ENCODE measurements at regions not wholly inside any gene's neighbourhood (a gene's known extent, or its start where the extent isn't known, plus 50 kb on each side); places are given as distances from the start of the nearest gene placed in this dataset.

DNA sequence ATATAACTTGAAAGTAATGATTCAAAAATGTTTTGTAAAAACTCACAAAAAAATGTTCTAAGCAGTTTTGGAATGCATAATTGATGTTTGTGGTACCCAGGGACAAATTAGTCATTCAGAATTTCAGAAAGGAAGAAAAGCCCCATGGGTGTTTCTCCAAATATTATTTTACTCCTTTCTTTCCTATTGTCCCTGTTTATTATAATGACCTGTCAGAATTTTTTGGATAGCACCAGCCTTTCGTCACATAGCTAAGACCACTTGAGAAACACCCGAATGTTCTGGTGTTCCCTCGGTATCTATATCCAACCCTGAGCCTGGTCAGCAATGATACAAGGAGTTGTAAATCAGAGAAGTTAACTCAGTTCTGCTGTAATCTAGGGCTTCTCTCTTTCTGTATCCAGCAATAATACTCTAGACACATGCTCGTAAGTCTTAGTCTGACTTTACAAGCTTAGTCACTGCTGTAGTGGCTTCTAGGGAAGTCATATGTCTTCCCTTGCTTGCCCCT is 64.8 kb upstream of the MEOX2 start:
- Mint-ChIP-seq H3K4me1 (peaks cover 14% of the 10 kb centered on the region), H3K27me3 (ENCODE audit: low read depth, poor library complexity) (peaks cover 6% of the 10 kb centered on the region), H3K27ac (no peak overlapping the region), H3K4me3 (no peak overlapping the region), H3K9me3 (peaks cover 23% of the 10 kb centered on the region), H3K36me3 (ENCODE audit: low read depth) (peaks cover 14% of the 10 kb centered on the region)
- DNase-seq: no peak
- TF ChIP-seq, protein P1, sequence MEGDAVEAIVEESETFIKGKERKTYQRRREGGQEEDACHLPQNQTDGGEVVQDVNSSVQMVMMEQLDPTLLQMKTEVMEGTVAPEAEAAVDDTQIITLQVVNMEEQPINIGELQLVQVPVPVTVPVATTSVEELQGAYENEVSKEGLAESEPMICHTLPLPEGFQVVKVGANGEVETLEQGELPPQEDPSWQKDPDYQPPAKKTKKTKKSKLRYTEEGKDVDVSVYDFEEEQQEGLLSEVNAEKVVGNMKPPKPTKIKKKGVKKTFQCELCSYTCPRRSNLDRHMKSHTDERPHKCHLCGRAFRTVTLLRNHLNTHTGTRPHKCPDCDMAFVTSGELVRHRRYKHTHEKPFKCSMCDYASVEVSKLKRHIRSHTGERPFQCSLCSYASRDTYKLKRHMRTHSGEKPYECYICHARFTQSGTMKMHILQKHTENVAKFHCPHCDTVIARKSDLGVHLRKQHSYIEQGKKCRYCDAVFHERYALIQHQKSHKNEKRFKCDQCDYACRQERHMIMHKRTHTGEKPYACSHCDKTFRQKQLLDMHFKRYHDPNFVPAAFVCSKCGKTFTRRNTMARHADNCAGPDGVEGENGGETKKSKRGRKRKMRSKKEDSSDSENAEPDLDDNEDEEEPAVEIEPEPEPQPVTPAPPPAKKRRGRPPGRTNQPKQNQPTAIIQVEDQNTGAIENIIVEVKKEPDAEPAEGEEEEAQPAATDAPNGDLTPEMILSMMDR (IDR thresholded peaks at IDR 0.05): no peak

DNA sequence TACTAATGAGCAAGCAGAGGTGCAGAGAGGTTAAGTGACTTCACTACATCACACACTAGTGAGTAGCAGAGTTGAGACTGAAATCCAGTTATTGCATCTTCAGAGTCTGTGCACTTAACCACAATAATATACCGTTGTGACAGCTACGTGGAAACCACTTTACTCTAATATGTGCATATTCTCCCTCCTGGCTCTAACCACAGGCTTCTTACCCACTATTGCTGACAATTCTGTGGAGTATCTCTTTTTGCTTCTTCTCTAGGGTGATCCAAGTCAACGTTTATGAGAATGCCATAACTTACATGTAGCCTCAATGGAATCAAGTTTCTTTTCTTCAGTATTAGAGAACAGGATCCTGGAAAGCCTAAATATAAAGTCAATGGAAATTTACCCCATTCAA is 64.2 kb upstream of the MEOX2 start:
- Mint-ChIP-seq H3K4me1 (peaks cover 12% of the 10 kb centered on the region), H3K36me3 (ENCODE audit: low read depth) (peaks cover 10% of the 10 kb centered on the region), H3K4me3 (no peak overlapping the region), H3K27ac (no peak overlapping the region), H3K27me3 (ENCODE audit: low read depth, poor library complexity) (peaks cover 6% of the 10 kb centered on the region), H3K9me3 (peaks cover 17% of the 10 kb centered on the region)
- no peak for DNase-seq
- TF ChIP-seq, protein P1 (IDR thresholded peaks at IDR 0.05): no peak

DNA sequence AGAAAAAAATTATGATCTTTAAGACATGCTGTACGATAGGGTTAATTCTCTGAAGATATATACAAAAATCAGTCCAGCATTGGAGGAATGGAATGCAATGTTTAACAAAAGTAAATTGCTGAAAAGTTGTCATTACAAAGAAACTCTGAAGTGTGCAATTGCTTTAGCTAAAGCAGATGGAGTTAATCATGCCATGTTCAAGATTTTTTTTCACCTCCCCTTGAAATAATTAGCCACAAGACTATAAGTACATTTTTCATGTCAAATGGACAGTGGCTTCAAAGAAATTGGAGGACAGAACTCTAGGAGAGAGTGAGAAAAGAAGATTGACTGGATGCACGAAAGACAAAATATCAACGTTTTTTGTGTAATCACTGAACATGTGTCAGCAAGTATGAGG is 63.1 kb upstream of the MEOX2 start:
- DNase-seq: no peak
- H3K4me3 Mint-ChIP-seq: no peak overlapping the region
- H3K36me3 Mint-ChIP-seq (ENCODE audit: low read depth): peaks cover 3% of the 10 kb centered on the region
- no peak overlapping the region for H3K27ac Mint-ChIP-seq
- H3K27me3 Mint-ChIP-seq (ENCODE audit: low read depth, poor library complexity): peaks cover under 1% of the 10 kb centered on the region
- peaks cover 12% of the 10 kb centered on the region for H3K4me1 Mint-ChIP-seq
- TF ChIP-seq, protein P1 (IDR thresholded peaks at IDR 0.05): no peak
- H3K9me3 Mint-ChIP-seq: peaks cover 6% of the 10 kb centered on the region

DNA sequence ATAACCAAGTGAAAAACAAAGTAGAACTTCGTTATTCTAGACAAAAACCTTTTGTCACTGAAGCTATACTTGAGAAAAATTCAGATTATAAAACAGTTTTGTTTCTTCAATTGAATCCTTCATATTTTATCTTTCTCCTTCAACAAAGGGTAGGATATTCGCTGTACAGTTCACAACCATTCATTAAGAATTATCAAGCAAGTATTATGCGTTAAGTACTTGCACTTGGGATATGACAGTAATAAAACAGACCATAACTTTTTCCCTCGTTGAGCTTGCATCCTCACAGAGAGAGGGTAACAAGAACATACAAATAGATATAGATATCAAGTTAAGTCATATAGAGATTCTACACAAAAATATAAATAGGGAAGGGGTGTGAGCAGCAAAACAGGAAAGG is 61.2 kb upstream of the MEOX2 start:
- Mint-ChIP-seq H3K4me1 (peaks cover 19% of the 10 kb centered on the region), H3K27me3 (ENCODE audit: low read depth, poor library complexity) (no peaks in the 10 kb centered on the region)
- TF ChIP-seq, protein P1 (IDR thresholded peaks at IDR 0.05): no peak

DNA sequence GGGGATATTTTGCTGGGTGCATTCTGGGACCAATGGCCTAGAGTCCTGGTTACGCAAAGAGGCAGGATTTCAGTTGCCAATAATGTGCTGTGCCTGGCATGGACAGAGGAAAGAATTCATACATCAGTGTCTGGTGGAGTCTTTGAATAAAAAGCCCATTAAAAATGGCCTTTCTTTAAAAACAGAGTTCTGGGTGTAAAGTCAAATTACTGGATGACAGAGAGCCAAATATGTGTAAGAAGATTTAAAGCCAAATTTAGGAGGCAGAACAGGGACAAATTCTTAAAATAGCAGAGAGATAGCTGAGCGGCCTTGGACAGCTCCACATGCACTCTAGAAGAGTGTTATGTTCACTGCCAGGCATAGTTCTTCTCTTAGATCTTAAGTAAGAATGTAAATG is 60.8 kb upstream of the MEOX2 start:
- no peaks in the 10 kb centered on the region for H3K36me3 Mint-ChIP-seq (ENCODE audit: low read depth)
- TF ChIP-seq, protein P1 (IDR thresholded peaks at IDR 0.05): no peak
- no peak overlapping the region for H3K4me3 Mint-ChIP-seq
- H3K27me3 Mint-ChIP-seq (ENCODE audit: low read depth, poor library complexity): no peaks in the 10 kb centered on the region
- peak overlapping the region; percentile 6 for H3K27ac Mint-ChIP-seq
- DNase-seq: no peak
- no peaks in the 10 kb centered on the region for H3K9me3 Mint-ChIP-seq
- H3K4me1 Mint-ChIP-seq: peaks cover 22% of the 10 kb centered on the region

More for the DNA sequence above, 61.2 kb upstream of the MEOX2 start:
- no peak overlapping the region for H3K27ac Mint-ChIP-seq
- no peak for DNase-seq
- peaks cover 2% of the 10 kb centered on the region for H3K9me3 Mint-ChIP-seq
- H3K4me3 Mint-ChIP-seq: no peak overlapping the region
- H3K36me3 Mint-ChIP-seq (ENCODE audit: low read depth): no peaks in the 10 kb centered on the region

DNA sequence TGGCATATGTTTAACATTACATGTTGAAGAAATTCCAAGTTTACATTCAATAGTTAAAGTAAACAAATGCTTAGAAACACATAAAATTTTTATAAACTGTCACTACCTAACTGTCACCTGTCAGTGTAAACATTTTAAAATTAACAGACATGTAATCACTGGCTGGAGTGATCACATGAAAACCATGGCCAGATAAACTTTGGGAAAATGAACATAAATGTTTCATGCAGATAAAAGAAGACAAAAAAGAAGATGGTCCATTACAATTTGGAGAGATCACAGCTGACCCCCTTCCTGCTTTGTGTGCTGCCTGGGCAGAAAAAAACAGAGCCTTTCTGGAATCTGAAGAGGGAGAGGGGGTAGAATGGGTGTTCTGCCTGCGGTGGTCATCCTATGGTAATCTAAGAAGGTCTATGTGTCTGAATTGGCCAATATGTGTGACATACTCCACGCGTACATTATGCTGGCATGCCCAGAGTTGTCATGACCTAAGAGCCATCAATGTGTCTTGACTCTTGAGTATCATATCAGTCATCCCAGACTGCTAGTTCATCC is 57.5 kb upstream of the MEOX2 start:
- Mint-ChIP-seq H3K4me3 (no peak overlapping the region), H3K27ac (no peak overlapping the region), H3K27me3 (ENCODE audit: low read depth, poor library complexity) (no peaks in the 10 kb centered on the region), H3K36me3 (ENCODE audit: low read depth) (no peaks in the 10 kb centered on the region), H3K4me1 (peaks cover 23% of the 10 kb centered on the region), H3K9me3 (no peaks in the 10 kb centered on the region)
- TF ChIP-seq, protein P1 (IDR thresholded peaks at IDR 0.05): no peak
- no peak for DNase-seq
